ENCODE measurements at regions not wholly inside any gene's neighbourhood (a gene's known extent, or its start where the extent isn't known, plus 50 kb on each side); places are given as distances from the start of the nearest gene placed in this dataset.

DNA sequence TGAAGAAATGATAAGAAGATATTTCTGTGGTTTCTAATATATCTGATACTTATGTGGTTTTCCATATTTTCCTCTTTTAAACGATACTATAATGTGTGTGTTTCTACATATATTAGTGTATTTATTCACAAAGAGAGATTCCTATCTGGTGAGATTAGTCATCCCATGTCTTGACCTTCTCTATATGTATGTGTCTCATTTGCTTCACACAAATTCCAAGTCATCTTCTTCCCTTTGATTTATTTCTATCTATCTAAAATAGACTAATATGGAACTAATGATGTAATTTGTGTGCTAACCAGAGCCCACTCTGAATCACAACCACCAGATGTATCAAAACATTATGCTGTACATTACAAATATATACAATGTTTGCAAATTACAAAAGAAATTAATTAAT lies 154.7 kb upstream of the KCNMB2 start:
- no peak for TF ChIP-seq ZNF264 (CRISPR knock-in tag; IDR thresholded peaks at IDR 0.05)
- TF ChIP-seq PHB2 (IDR thresholded peaks at IDR 0.05; ENCODE audit: partially characterized antibody): no peak
- no peak for TF ChIP-seq ZNF800 (CRISPR knock-in tag; IDR thresholded peaks at IDR 0.05)
- no peak for TF ChIP-seq ONECUT2 (CRISPR knock-in tag; IDR thresholded peaks at IDR 0.05)
- no peak for TF ChIP-seq GFI1 (CRISPR knock-in tag; IDR thresholded peaks at IDR 0.05; ENCODE audit: borderline replicate concordance)
- no peak for TF ChIP-seq KDM3A (CRISPR knock-in tag; IDR thresholded peaks at IDR 0.05; ENCODE audit: low read depth)
- no peak for TF ChIP-seq NFIB (CRISPR knock-in tag; IDR thresholded peaks at IDR 0.05; ENCODE audit: borderline replicate concordance)
- no peak for TF ChIP-seq MLLT10 (CRISPR knock-in tag; IDR thresholded peaks at IDR 0.05)
- TF ChIP-seq, protein P1, sequence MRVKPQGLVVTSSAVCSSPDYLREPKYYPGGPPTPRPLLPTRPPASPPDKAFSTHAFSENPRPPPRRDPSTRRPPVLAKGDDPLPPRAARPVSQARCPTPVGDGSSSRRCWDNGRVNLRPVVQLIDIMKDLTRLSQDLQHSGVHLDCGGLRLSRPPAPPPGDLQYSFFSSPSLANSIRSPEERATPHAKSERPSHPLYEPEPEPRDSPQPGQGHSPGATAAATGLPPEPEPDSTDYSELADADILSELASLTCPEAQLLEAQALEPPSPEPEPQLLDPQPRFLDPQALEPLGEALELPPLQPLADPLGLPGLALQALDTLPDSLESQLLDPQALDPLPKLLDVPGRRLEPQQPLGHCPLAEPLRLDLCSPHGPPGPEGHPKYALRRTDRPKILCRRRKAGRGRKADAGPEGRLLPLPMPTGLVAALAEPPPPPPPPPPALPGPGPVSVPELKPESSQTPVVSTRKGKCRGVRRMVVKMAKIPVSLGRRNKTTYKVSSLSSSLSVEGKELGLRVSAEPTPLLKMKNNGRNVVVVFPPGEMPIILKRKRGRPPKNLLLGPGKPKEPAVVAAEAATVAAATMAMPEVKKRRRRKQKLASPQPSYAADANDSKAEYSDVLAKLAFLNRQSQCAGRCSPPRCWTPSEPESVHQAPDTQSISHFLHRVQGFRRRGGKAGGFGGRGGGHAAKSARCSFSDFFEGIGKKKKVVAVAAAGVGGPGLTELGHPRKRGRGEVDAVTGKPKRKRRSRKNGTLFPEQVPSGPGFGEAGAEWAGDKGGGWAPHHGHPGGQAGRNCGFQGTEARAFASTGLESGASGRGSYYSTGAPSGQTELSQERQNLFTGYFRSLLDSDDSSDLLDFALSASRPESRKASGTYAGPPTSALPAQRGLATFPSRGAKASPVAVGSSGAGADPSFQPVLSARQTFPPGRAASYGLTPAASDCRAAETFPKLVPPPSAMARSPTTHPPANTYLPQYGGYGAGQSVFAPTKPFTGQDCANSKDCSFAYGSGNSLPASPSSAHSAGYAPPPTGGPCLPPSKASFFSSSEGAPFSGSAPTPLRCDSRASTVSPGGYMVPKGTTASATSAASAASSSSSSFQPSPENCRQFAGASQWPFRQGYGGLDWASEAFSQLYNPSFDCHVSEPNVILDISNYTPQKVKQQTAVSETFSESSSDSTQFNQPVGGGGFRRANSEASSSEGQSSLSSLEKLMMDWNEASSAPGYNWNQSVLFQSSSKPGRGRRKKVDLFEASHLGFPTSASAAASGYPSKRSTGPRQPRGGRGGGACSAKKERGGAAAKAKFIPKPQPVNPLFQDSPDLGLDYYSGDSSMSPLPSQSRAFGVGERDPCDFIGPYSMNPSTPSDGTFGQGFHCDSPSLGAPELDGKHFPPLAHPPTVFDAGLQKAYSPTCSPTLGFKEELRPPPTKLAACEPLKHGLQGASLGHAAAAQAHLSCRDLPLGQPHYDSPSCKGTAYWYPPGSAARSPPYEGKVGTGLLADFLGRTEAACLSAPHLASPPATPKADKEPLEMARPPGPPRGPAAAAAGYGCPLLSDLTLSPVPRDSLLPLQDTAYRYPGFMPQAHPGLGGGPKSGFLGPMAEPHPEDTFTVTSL (CRISPR knock-in tag; IDR thresholded peaks at IDR 0.05; ENCODE audit: borderline replicate concordance): no peak
- no peak for TF ChIP-seq HNF4G (IDR thresholded peaks at IDR 0.05; ENCODE audit: borderline replicate concordance, low read depth, low read length)
- TF ChIP-seq HNF4G (CRISPR knock-in tag; IDR thresholded peaks at IDR 0.05; ENCODE audit: borderline replicate concordance, low read depth): no peak
- TF ChIP-seq PCBP1 (IDR thresholded peaks at IDR 0.05; ENCODE audit: borderline replicate concordance, low read depth, low read length): no peak
- TF ChIP-seq PLRG1 (conservative IDR thresholded peaks at IDR 0.05): no peak
- TF ChIP-seq MAFG (CRISPR knock-in tag; IDR thresholded peaks at IDR 0.05): no peak
- no peak for TF ChIP-seq ZNF546 (CRISPR knock-in tag; conservative IDR thresholded peaks at IDR 0.05)
- TF ChIP-seq ZNF510 (CRISPR knock-in tag; IDR thresholded peaks at IDR 0.05; ENCODE audit: low read depth): no peak
- TF ChIP-seq SNAPC2 (CRISPR knock-in tag; IDR thresholded peaks at IDR 0.05): no peak
- TF ChIP-seq IKZF4 (CRISPR knock-in tag; IDR thresholded peaks at IDR 0.05; ENCODE audit: borderline replicate concordance, low read depth, not compliant biosample characterization): no peak
- H3K9ac ChIP-seq (ENCODE audit: insufficient read depth, low read depth, low read length): no peak overlapping the region
- no peak overlapping the region for H2AFZ ChIP-seq (ENCODE audit: low read length)
- in situ Hi-C loops (cut with HindIII; ENCODE audit: extremely low pct_ligation_motif_present, low pct_unique_long_range_greater_than_20kb): no loop called here
- H3K27me3 ChIP-seq (ENCODE audit: control insufficient read depth in 1 of 2, insufficient read depth in 2 of 2, low read length in 2 of 2): no peaks in the 10 kb centered on the region
- no peak overlapping the region for H3K27ac ChIP-seq (ENCODE audit: extremely low read length, insufficient read depth, low read length)
- no peak for FAIRE-seq
- no peaks in the 10 kb centered on the region for H3K79me2 ChIP-seq (ENCODE audit: insufficient read depth, low read length)
- H3K4me2 ChIP-seq (ENCODE audit: low read depth, low read length): no peak overlapping the region
- H3K4me1 ChIP-seq (ENCODE audit: insufficient read depth, low read length): peaks cover 4% of the 10 kb centered on the region
- no peaks in the 10 kb centered on the region for H3K36me3 ChIP-seq (replicated peaks in 1 of 2; ENCODE audit: control insufficient read depth in 1 of 2, insufficient read depth in 2 of 2, low read length in 2 of 2)
- ATAC-seq: no peak
- CTCF ChIA-PET (ENCODE audit: low intra/inter-chr PET ratio, low total read pairs): no interaction called here
- H3K4me3 ChIP-seq (replicated peaks in 1 of 3; ENCODE audit: insufficient read depth in 1 of 3, low read depth in 2 of 3, low read length in 3 of 3): no peak overlapping the region
- DNase-seq (ENCODE audit: low spot score): no peak
- no TSS peak for BruUV-seq (replicated peaks)
- intact Hi-C loops (cut with micrococcal nuclease; ENCODE audit: unreplicated experiment): loop anchor here (10.0 kb wide), 1 partner anchor 297 kb away; no protein-coding TSS in a partner anchor
- POLR2A ChIA-PET: no interaction called here
- no peaks in the 10 kb centered on the region for H4K20me1 ChIP-seq (ENCODE audit: insufficient read depth, low read length)
- no peaks in the 10 kb centered on the region for H3K9me3 ChIP-seq (ENCODE audit: low read length)
- WGBS (ENCODE audit: low lambda C conversion rate): 0% methylated on average over 1 of the region's 1 CpG
